CD4-positive, alpha-beta memory T cell (primary cell): ENCODE measurements at regions not wholly inside any gene's neighbourhood (a gene's known extent, or its start where the extent isn't known, plus 50 kb on each side); places are given as distances from the start of the nearest gene placed in this dataset.

Experiments
- CTCF ChIA-PET: fragments of 350-600 bp; sonication (Branson Sonifier 250); formaldehyde crosslinking; loops from one replicate; lab custom pipeline; 2021; ENCODE audit warnings: inconsistent platforms; ENCODE audit not compliant: partially characterized antibody; lab: Charles Lee
- POLR2A ChIA-PET: fragments of 350-600 bp; sonication (Branson Sonifier 250); formaldehyde crosslinking; loops from one replicate; lab custom pipeline; 2021; ENCODE audit not compliant: partially characterized antibody; lab: Charles Lee
- DNase-seq, 5 donors: peaks; one replicate each; pipeline versions ENCODE4 v3.0.0 to v3.0.0-alpha.2; 2020 to 2022; ENCODE audit warnings: mixed read lengths in 1 of 5
- H3K27ac ChIP-seq: one replicate; pipeline ENCODE4 v1.7.0; 2013; ENCODE audit warnings: low read depth, low read length
- H3K27me3 ChIP-seq: 2 replicates; pipeline ENCODE4 v1.7.0; 2013; ENCODE audit warnings: mild to moderate bottlenecking, low read length, moderate library complexity; ENCODE audit not compliant: insufficient read depth
- H3K36me3 ChIP-seq: 2 replicates; pipeline ENCODE4 v1.7.0; 2013; ENCODE audit warnings: mild to moderate bottlenecking, low read length, moderate library complexity; ENCODE audit not compliant: insufficient read depth
- H3K4me1 ChIP-seq: 2 replicates; pipeline ENCODE4 v1.7.0; 2013; ENCODE audit warnings: mild to moderate bottlenecking, low read length, moderate library complexity; ENCODE audit not compliant: insufficient read depth
- H3K4me3 ChIP-seq, 2 donors: one replicate each; pipeline ENCODE4 v1.7.0; 2013; ENCODE audit warnings: low read length in 2 of 2, mild to moderate bottlenecking in 1 of 2
- H3K9me3 ChIP-seq, 2 donors: one replicate each; pipeline ENCODE4 v1.7.0; 2013; ENCODE audit warnings: low read length in 2 of 2, control low read depth in 1 of 2; ENCODE audit not compliant: control insufficient read depth in 1 of 2
- H3K27ac Mint-ChIP-seq, 7 donors: one replicate each; pipeline ENCODE4 v1.8.0; 2020 to 2021; ENCODE audit warnings: mixed read lengths in 7 of 7, mild to moderate bottlenecking in 6 of 7, inconsistent platforms in 3 of 7, moderate library complexity in 3 of 7
- H3K27me3 Mint-ChIP-seq, 2 donors: one replicate each; pipeline ENCODE4 v1.8.0; 2020 to 2021; ENCODE audit warnings: mixed read lengths in 2 of 2
- H3K36me3 Mint-ChIP-seq, 2 donors: one replicate each; pipeline ENCODE4 v1.8.0; 2020 to 2021; ENCODE audit warnings: mixed read lengths in 2 of 2, inconsistent platforms in 1 of 2, mild to moderate bottlenecking in 1 of 2
- H3K4me1 Mint-ChIP-seq, 4 donors: one replicate each; pipeline ENCODE4 v1.8.0; 2020 to 2021; ENCODE audit warnings: mixed read lengths in 4 of 4, mild to moderate bottlenecking in 1 of 4
- H3K4me3 Mint-ChIP-seq, 8 donors: one replicate each; pipeline ENCODE4 v1.8.0; 2020 to 2021; ENCODE audit warnings: mixed read lengths in 8 of 8, mild to moderate bottlenecking in 7 of 8, moderate library complexity in 6 of 8, inconsistent platforms in 3 of 8
- H3K9me3 Mint-ChIP-seq, 8 donors: one replicate each; pipeline ENCODE4 v1.8.0; 2020 to 2021; ENCODE audit warnings: mixed read lengths in 8 of 8, mild to moderate bottlenecking in 5 of 8, inconsistent platforms in 3 of 8, moderate library complexity in 1 of 8
- intact Hi-C: fragments of 100-400 bp; cut with micrococcal nuclease; formaldehyde crosslinking; loops from one replicate; pipeline ENCODE4 v1.15.1; 2023

- Mint-ChIP-seq H3K36me3 (no peaks in the 10 kb centered on the region), H3K27ac (no peak overlapping the region), H3K4me1 (no peaks in the 10 kb centered on the region), H3K4me3 (no peak overlapping the region), H3K27me3 (peaks cover 15 to 24% of the 10 kb centered on the region in 2 donors), H3K9me3 (no peaks in the 10 kb centered on the region)
- Histone ChIP-seq H3K36me3 (no peaks in the 10 kb centered on the region), H3K27ac (no peak overlapping the region), H3K4me1 (no peaks in the 10 kb centered on the region), H3K27me3 (no peaks in the 10 kb centered on the region), H3K4me3 (no peak overlapping the region), H3K9me3 (no peaks in the 10 kb centered on the region)
- intact Hi-C loops = no loop called here
- no peak for DNase-seq
- ChIA-PET POLR2A (no interaction called here), CTCF (no interaction called here)
These were observed 151.8 kb upstream of the EPB41L4A start for GRCh38 chr5:112570708-112571444.

DNA sequence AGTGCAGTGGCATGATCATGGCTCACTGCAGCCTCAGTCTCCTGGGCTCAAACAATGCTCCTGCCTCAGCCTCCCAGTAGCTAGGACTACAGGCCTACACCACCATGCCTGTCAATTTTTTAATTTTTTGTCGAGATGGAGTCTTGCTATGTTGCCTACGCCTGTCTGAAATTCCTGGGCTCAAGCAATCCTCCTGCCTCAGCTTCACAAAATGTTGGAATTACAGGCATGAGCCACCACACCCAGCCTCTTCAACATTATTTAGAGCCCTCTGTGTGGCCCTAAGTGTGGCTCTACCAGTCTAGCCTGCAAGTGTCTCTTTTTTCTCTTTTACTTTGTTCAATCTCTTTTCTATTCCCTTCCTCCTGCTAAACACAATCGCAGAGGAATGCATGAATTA lies 154.4 kb upstream of the EPB41L4A start:
- Mint-ChIP-seq H3K27me3 (peaks cover 14 to 19% of the 10 kb centered on the region in 2 donors), H3K9me3 (peaks cover 0 to 3% (median 0%) of the 10 kb centered on the region in 8 donors), H3K4me1 (no peaks in the 10 kb centered on the region), H3K4me3 (no peak overlapping the region), H3K27ac (no peak overlapping the region), H3K36me3 (no peaks in the 10 kb centered on the region)
- no peaks in the 10 kb centered on the region for H3K36me3 ChIP-seq
- H3K27me3 ChIP-seq = no peaks in the 10 kb centered on the region
- H3K9me3 ChIP-seq = no peaks in the 10 kb centered on the region
- intact Hi-C loops = no loop called here
- H3K4me1 ChIP-seq = no peaks in the 10 kb centered on the region
- DNase-seq = no peak
- ChIA-PET CTCF (interaction anchor here (1.0 to 1.4 kb wide), 3 partner anchors 18 to 185 kb away, joined by 3 read pairs; no protein-coding TSS in a partner anchor), POLR2A (no interaction called here)
- H3K27ac ChIP-seq = no peak overlapping the region
- no peak overlapping the region for H3K4me3 ChIP-seq

DNA sequence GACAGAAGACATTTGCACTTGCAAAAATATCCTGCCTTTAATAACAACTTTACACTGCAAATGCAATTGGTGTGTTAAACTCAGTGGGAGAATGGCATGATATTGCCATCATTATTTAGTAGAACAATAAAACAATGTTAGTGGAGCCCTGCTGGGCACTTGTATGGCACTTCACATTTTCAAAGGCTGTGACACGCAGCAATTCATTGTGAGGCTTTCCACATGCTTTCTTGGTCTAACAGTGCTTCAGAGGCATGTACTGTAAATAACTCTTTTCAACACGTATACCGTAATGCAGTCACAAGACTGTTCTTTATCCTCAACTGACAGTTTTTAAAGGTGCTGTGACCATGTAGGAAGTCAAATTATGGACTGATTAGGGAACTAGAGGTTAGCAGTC lies 155.5 kb upstream of the EPB41L4A start:
- Histone ChIP-seq H3K4me3 (no peak overlapping the region), H3K9me3 (no peaks in the 10 kb centered on the region), H3K27me3 (no peaks in the 10 kb centered on the region), H3K27ac (no peak overlapping the region), H3K36me3 (no peaks in the 10 kb centered on the region), H3K4me1 (no peaks in the 10 kb centered on the region)
- Mint-ChIP-seq H3K36me3 (no peaks in the 10 kb centered on the region), H3K27me3 (peaks cover 14 to 19% of the 10 kb centered on the region in 2 donors), H3K4me1 (no peaks in the 10 kb centered on the region), H3K9me3 (peaks cover 0 to 3% (median 0%) of the 10 kb centered on the region in 8 donors), H3K4me3 (no peak overlapping the region), H3K27ac (no peak overlapping the region)
- CTCF ChIA-PET = no interaction called here
- POLR2A ChIA-PET = no interaction called here
- DNase-seq = no peak
- intact Hi-C loops = no loop called here

GRCh38 chr5:112576298-112576925 lies 157.3 kb upstream of the EPB41L4A start:
- Mint-ChIP-seq H3K4me1 (no peaks in the 10 kb centered on the region), H3K9me3 (peaks cover 0 to 3% (median 0%) of the 10 kb centered on the region in 8 donors), H3K27ac (no peak overlapping the region), H3K4me3 (no peak overlapping the region), H3K27me3 (peaks cover 11 to 19% of the 10 kb centered on the region in 2 donors), H3K36me3 (no peaks in the 10 kb centered on the region)
- Histone ChIP-seq H3K9me3 (no peaks in the 10 kb centered on the region), H3K4me3 (no peak overlapping the region), H3K27me3 (no peaks in the 10 kb centered on the region), H3K4me1 (no peaks in the 10 kb centered on the region), H3K27ac (no peak overlapping the region), H3K36me3 (no peaks in the 10 kb centered on the region)
- ChIA-PET POLR2A (no interaction called here), CTCF (no interaction called here)
- no peak for DNase-seq
- intact Hi-C loops = no loop called here

- no peaks in the 10 kb centered on the region for H3K27me3 ChIP-seq
- no peaks in the 10 kb centered on the region for H3K9me3 ChIP-seq
- CTCF ChIA-PET = no interaction called here
- H3K27me3 Mint-ChIP-seq = peaks cover 0 to 10% of the 10 kb centered on the region in 2 donors
- H3K36me3 Mint-ChIP-seq = no peaks in the 10 kb centered on the region
- H3K4me1 ChIP-seq = no peaks in the 10 kb centered on the region
- H3K9me3 Mint-ChIP-seq = peaks cover 0 to 3% (median 0%) of the 10 kb centered on the region in 8 donors
- no peak overlapping the region for H3K4me3 ChIP-seq
- H3K4me1 Mint-ChIP-seq = no peaks in the 10 kb centered on the region
- no peak overlapping the region for H3K27ac Mint-ChIP-seq
- H3K4me3 Mint-ChIP-seq = no peak overlapping the region
- POLR2A ChIA-PET = no interaction called here
- DNase-seq = no peak
- H3K27ac ChIP-seq = no peak overlapping the region
- H3K36me3 ChIP-seq = no peaks in the 10 kb centered on the region
- intact Hi-C loops = no loop called here
These were observed 158.0 kb upstream of the APC start for GRCh38 chr5:112579599-112580170.

DNA sequence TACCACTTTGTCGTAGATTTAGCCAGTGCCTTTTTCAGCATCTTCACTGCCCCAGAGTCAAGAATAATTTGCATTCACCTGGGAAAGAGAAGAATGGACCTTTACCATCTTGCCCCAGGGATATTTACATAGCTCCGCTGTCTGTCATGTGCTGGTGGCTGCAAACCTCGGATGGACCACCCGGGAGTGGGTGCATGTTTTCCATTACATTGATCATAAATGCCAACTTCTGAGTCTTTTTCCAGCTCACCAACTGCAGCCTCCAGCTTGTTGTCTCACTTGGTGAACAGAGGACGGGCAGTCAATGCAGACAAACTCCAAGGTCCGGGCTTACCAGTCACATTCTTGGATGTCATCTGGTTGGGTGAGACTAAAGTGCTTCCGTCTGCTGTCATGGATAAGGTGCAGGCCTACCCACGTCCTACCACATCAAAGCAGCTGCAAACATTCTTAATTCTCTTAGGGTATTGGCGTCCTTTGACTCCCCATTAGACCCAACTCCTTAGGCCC lies 155.8 kb upstream of the APC start:
- H3K9me3 Mint-ChIP-seq = peaks cover 0 to 3% (median 0%) of the 10 kb centered on the region in 8 donors

GRCh38 chr5:112583166-112583565 lies 154.5 kb upstream of the APC start:
- CTCF ChIA-PET = no interaction called here
- H3K4me3 Mint-ChIP-seq = no peak overlapping the region
- no peaks in the 10 kb centered on the region for H3K27me3 ChIP-seq
- H3K27ac ChIP-seq = no peak overlapping the region
- H3K9me3 ChIP-seq = no peaks in the 10 kb centered on the region
- no peaks in the 10 kb centered on the region for H3K4me1 Mint-ChIP-seq
- DNase-seq = no peak
- intact Hi-C loops = no loop called here
- H3K36me3 Mint-ChIP-seq = no peaks in the 10 kb centered on the region
- POLR2A ChIA-PET = no interaction called here
- no peak overlapping the region for H3K4me3 ChIP-seq
- no peaks in the 10 kb centered on the region for H3K9me3 Mint-ChIP-seq
- H3K27me3 Mint-ChIP-seq = peaks cover 4 to 12% of the 10 kb centered on the region in 2 donors
- no peaks in the 10 kb centered on the region for H3K36me3 ChIP-seq
- H3K4me1 ChIP-seq = no peaks in the 10 kb centered on the region
- no peak overlapping the region for H3K27ac Mint-ChIP-seq

More for the DNA sequence above, 155.8 kb upstream of the APC start:
- ChIA-PET POLR2A (no interaction called here), CTCF (no interaction called here)
- no peak overlapping the region for H3K4me3 ChIP-seq
- no peaks in the 10 kb centered on the region for H3K36me3 Mint-ChIP-seq
- no peaks in the 10 kb centered on the region for H3K4me1 ChIP-seq
- H3K36me3 ChIP-seq = no peaks in the 10 kb centered on the region
- no peak for DNase-seq
- H3K27me3 ChIP-seq = no peaks in the 10 kb centered on the region
- H3K4me1 Mint-ChIP-seq = no peaks in the 10 kb centered on the region
- H3K9me3 ChIP-seq = no peaks in the 10 kb centered on the region
- H3K27me3 Mint-ChIP-seq = peaks cover 4 to 10% of the 10 kb centered on the region in 2 donors
- H3K27ac Mint-ChIP-seq = no peak overlapping the region
- intact Hi-C loops = no loop called here
- H3K27ac ChIP-seq = no peak overlapping the region
- no peak overlapping the region for H3K4me3 Mint-ChIP-seq
